Spinal cord (tissue), 9 donors: ENCODE measurements at regions not wholly inside any gene's neighbourhood (a gene's known extent, or its start where the extent isn't known, plus 50 kb on each side); places are given as distances from the start of the nearest gene placed in this dataset.
"Not testable (repeated sequence)": the region's sequence is repeated elsewhere in the genome, so short reads cannot be mapped to it uniquely, and the experiment has no call there.

Experiments used
- DNase-seq, 6 donors: peaks; one replicate each; pipeline versions ENCODE4 v3.0.0 to v3.0.0-alpha.2; 2013 to 2015; ENCODE audit warnings: low spot score in 6 of 6, low read depth in 4 of 6
- H3K27ac ChIP-seq: one replicate; pipeline ENCODE4 v1.5.1; 2013; ENCODE audit warnings: low read depth, low read length, control low read depth
- H3K27me3 ChIP-seq: one replicate; pipeline ENCODE4 v1.6.1; 2013; ENCODE audit warnings: low read length; ENCODE audit not compliant: control insufficient read depth, insufficient read depth
- H3K36me3 ChIP-seq: one replicate; pipeline ENCODE4 v1.6.1; 2013; ENCODE audit warnings: low read length; ENCODE audit not compliant: control insufficient read depth, insufficient read depth
- H3K4me1 ChIP-seq: one replicate; pipeline ENCODE4 v1.6.1; 2013; ENCODE audit warnings: low read length; ENCODE audit not compliant: control insufficient read depth, insufficient read depth
- H3K4me3 ChIP-seq: one replicate; pipeline ENCODE4 v1.5.1; 2013; ENCODE audit warnings: low read depth, low read length, control low read depth
- H3K9me3 ChIP-seq: one replicate; pipeline ENCODE4 v1.6.1; 2013; ENCODE audit warnings: low read length; ENCODE audit not compliant: control insufficient read depth, insufficient read depth
- WGBS: methylation state at CpG from one replicate; pipeline ENCODE4 v1.1.5; 2013; ENCODE audit warnings: missing lambda C conversion rate; ENCODE audit not compliant: insufficient coverage; 5-methylcytosine and 5-hydroxymethylcytosine counted together
- donor health status: healthy.

DNA sequence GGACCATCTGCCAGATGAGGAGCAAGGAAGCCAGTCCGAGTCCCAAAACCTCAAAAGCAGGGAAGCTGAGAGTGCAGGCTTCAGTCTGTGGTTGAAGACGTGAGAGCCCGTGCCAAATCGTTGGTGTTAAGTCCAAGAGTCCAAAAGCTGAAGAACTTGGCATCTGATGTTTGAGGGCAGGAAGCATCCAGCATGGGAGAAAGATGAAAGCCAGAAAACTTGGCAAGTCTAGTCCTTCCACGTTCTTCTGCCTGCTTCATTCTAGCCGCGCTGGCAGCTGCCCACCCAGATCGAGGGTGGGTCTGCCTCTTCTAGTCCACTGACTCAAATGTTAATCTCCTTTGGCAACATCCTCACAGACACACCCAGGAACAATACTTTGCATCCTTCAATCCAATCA is 293.8 kb downstream of the RDH14 start:
- H3K27ac ChIP-seq, H3K9me3 ChIP-seq, H3K27me3 ChIP-seq, H3K4me1 ChIP-seq, DNase-seq, H3K36me3 ChIP-seq, H3K4me3 ChIP-seq: not testable (repeated sequence)
- 80% methylated on average over 8 of the region's 8 CpGs for WGBS

DNA sequence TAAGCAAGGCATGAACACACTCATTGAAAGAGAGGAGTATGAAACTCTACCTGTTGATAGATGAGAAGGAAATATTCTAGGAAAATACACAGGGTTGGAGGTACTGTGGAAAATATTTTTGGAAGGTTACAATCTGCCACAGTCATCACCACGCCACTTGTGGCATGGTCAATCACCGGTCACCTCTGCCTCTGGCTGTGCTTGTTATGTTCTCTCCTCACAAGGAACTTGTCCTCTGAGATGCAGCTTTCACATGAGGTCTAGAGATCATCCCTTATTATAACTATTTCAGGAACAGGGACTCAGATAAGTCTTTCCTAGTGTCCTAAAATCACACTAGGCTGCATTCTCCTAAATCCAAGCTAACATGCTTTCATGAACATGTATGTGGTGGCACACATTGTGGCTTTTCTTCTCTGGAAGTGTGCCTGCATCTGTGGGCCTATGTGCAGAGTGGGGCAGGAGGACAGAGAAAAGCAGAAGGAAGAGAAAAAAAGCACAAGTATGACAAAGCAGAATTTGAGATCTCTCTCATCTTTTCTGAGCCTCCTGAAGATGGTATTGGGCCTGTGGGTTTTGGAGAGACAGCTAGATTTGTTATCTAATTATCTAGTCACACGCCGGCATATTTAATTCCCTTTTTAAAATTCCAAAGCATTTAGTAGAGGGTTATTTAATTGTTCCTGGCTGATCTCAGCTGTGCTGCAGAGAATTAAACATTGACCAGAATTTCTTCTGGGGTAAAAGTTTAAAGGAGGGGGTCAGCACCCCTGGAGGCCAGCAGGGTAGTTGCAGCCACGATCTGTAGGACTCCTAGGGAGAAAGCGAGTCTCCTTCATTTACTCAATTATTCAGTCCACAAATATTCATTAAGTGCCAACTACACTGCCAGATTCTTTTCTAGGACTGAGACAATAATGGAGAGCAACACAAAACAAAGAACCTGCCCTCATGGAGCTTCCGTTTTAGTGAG is 294.6 kb downstream of the RDH14 start:
- Histone ChIP-seq H3K27ac (no peak overlapping the region), H3K27me3 (no peaks in the 10 kb centered on the region), H3K4me1 (no peaks in the 10 kb centered on the region), H3K36me3 (no peaks in the 10 kb centered on the region), H3K4me3 (no peak overlapping the region), H3K9me3 (no peaks in the 10 kb centered on the region)
- WGBS: 82% methylated on average over 2 of the region's 7 CpGs
- DNase-seq: no peak

DNA sequence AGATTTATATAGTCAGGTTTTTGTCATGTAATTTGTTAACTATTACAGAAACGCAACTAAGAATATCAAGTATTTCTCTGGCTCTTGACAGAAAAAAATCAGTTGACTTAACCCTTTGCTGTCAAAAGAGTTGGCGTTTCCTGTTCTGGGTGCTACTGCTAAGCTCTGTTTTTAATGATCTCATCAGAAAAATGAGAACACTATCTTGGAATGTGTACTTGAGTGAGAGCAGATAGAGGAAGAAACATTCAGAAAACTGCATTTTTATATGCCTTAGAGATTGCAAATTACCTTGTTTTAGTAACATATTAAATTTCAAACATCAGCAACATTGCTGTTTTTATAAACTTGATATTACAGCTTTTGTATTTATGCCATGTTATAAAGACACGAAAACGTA is 297.9 kb downstream of the RDH14 start:
- no peaks in the 10 kb centered on the region for H3K4me1 ChIP-seq
- no peaks in the 10 kb centered on the region for H3K27me3 ChIP-seq
- no peak overlapping the region for H3K27ac ChIP-seq
- H3K36me3 ChIP-seq: no peaks in the 10 kb centered on the region
- H3K9me3 ChIP-seq: no peaks in the 10 kb centered on the region
- no peak overlapping the region for H3K4me3 ChIP-seq
- DNase-seq: no peak
- no CpG with 5 or more reads among the region's 4 CpGs for WGBS

DNA sequence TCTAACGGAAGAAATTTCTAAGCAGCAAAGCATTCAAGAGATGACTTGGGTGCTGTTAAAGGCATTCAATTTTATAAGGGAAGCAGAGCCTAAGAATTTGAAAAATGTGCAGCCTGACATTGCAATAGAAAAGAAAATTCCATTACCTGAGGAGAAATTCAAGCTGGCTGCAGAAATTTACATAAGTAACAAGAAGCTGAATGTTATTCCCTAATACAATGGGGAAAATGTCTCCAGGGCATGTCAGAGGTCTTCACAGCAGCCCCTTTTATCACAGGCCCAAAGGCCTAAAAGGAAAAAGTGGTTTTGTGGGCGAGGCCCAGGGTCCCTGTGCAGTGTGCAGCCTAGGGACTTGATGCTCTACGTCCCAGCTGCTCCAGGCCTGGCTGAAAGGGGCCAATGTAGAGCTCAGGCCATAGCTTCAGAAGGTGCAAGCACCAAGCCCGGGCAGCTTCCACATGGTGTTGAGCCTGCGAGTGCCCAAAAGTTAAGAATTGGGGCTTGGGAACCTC is 306.7 kb downstream of the RDH14 start:
- no peaks in the 10 kb centered on the region for H3K4me1 ChIP-seq
- DNase-seq: no peak
- no peak overlapping the region for H3K4me3 ChIP-seq
- WGBS: 86% methylated on average over 5 of the region's 5 CpGs
- H3K9me3 ChIP-seq: no peaks in the 10 kb centered on the region
- no peaks in the 10 kb centered on the region for H3K36me3 ChIP-seq
- H3K27me3 ChIP-seq: no peaks in the 10 kb centered on the region
- H3K27ac ChIP-seq: no peak overlapping the region

DNA sequence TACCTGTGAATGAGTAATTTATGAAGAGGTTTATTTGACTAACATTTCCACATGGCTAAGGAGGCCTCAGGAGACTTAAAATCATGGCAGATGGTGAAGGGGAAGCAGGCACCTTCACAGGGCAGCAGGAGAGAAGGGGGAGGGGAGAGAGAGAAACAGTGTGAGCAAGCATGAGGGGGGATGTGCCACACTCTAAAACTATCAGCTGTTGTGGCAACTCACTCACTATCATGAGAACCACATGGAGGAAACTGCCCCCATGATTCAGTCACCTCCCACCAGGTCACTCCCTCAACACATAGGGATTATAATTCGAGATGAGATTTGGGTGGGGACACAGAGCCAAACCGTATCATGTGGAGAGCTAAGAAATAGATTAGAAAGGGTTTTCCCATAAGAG is 309.0 kb downstream of the RDH14 start:
- no peak overlapping the region for H3K4me3 ChIP-seq
- H3K36me3 ChIP-seq: no peaks in the 10 kb centered on the region
- no peak for DNase-seq
- H3K27ac ChIP-seq: no peak overlapping the region
- H3K27me3 ChIP-seq: no peaks in the 10 kb centered on the region
- WGBS: no CpG with 5 or more reads among the region's 2 CpGs
- no peaks in the 10 kb centered on the region for H3K9me3 ChIP-seq
- H3K4me1 ChIP-seq: no peaks in the 10 kb centered on the region

DNA sequence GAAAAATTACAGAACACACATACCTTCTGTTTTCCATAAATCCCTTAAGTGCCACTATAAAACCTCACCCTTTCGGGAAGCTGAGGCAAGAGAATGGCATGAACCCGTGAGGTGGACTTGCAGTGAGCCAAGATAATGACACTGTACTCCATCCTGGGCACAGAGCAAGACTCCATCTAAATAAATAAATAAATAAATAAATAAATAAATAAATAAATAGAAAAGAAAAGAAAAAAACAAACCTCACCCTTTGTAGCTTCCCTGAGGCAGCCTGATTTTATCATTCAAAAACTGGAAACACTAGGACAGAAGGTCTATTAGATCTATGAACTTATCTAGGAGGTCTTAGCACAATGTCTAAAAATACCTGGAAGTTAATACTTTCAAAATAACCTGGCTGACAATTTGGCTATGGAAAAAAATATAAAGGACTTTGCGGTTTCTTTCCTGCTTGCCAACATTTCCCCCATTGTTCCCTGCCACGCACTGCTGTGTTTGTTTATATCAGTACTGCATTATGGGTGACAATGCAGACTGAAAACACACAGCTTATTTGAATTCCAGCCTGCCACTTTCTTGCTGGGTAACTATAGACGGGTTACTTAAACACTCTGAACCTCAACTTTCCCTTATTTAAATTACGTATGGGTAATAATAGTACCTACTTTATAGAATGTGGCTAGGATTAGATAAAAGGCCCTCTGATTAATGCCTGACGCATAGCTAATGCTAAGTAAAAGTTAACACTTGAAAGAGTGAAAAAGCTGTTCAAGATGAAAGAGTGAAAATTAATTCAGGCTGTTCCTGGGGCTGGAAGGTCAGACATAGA is 313.0 kb downstream of the RDH14 start:
- no peaks in the 10 kb centered on the region for H3K9me3 ChIP-seq
- WGBS: no CpG with 5 or more reads among the region's 7 CpGs
- H3K4me3 ChIP-seq: no peak overlapping the region
- H3K36me3 ChIP-seq: no peaks in the 10 kb centered on the region
- no peak overlapping the region for H3K27ac ChIP-seq
- no peaks in the 10 kb centered on the region for H3K4me1 ChIP-seq
- H3K27me3 ChIP-seq: no peaks in the 10 kb centered on the region
- DNase-seq: no peak

DNA sequence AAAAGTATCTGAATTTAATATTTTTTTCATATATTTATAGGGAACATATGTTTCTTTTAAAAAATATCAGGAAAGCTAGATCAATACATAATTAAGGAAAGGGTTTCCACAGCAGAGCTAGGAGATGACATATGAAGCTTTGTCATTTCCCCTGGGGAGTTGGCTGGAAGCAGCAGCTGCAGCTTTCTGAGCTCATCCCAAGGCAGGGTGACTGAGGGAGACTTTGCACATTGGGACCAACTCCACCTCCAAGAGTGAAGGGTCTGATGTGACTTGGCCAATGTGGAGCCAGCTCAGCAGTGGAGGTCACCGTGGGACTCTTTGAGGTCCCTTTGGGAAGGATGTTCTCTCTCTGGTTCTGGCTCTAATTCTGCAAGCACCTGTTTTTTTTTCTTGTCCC is 315.1 kb downstream of the RDH14 start:
- no peaks in the 10 kb centered on the region for H3K9me3 ChIP-seq
- H3K27me3 ChIP-seq: no peaks in the 10 kb centered on the region
- H3K27ac ChIP-seq: no peak overlapping the region
- no peaks in the 10 kb centered on the region for H3K36me3 ChIP-seq
- no peak overlapping the region for H3K4me3 ChIP-seq
- H3K4me1 ChIP-seq: no peaks in the 10 kb centered on the region
- no peak for DNase-seq
- WGBS: no CpG with 5 or more reads among the region's 1 CpG

DNA sequence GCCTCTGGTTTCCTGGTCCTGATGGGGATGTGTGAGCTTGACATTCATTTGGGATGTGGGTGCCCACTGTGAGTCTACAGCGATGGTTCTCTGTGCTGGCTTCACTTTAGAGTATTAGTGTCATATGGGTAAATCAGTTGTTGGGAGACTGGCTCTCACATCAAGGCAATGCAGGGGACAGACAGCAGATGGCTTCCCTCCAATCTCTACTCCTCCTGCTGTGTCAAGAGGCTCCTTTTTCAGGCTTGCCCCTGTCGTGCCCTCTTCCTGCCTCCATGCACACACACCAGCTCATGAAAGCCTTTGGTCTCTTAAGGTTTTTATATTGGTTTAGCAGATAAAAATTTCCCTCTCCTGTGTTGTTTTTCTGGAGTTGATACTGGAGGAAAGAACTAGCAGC is 315.6 kb downstream of the RDH14 start:
- Histone ChIP-seq H3K9me3 (no peaks in the 10 kb centered on the region), H3K4me3 (no peak overlapping the region), H3K36me3 (no peaks in the 10 kb centered on the region), H3K27ac (no peak overlapping the region), H3K27me3 (no peaks in the 10 kb centered on the region), H3K4me1 (no peaks in the 10 kb centered on the region)
- peak in 2 of 6 donors; percentile 16 to 30 for DNase-seq
- WGBS: no CpG with 5 or more reads among the region's 2 CpGs

DNA sequence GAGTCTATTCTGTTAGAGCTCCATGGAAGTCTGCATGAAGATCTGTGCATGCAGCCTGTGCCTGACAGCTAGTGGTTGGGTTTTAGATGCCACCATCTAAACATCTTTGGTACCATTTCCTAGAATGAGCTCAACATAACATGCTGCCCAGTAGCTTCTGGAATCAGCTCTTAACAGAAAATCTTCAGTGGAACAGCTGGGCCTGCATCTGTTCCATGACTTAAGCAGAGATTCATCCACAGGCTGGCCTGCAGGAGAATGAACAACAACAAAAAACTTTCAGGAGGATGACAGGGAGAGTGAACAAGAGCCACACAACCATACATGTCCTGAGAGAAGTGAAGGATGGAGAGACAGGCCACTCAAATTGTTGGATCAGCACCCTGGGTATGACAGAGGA is 316.6 kb downstream of the RDH14 start:
- Histone ChIP-seq H3K27ac (no peak overlapping the region), H3K36me3 (no peaks in the 10 kb centered on the region), H3K4me3 (no peak overlapping the region), H3K9me3 (no peaks in the 10 kb centered on the region), H3K27me3 (no peaks in the 10 kb centered on the region), H3K4me1 (no peaks in the 10 kb centered on the region)
- DNase-seq: peak in 1 of 6 donors; percentile 51
